ENCODE measurements at regions not wholly inside any gene's neighbourhood (a gene's known extent, or its start where the extent isn't known, plus 50 kb on each side); places are given as distances from the start of the nearest gene placed in this dataset.

GRCh38 chr6:76481101-76481500 lies 408.6 kb upstream of the IMPG1 start:
- Mint-ChIP-seq H3K36me3 (peaks cover 0 to 18% of the 10 kb centered on the region in 2 donors), H3K27ac (no peak overlapping the region), H3K9me3 (peaks cover 12 to 28% of the 10 kb centered on the region in 2 donors)
- ATAC-seq (no peak), DNase-seq (ENCODE audit: low spot score in 2 of 2) (no peak)

GRCh38 chr6:76472858-76473257 lies 400.4 kb upstream of the IMPG1 start:
- ATAC-seq: no peak
- H3K27ac Mint-ChIP-seq: no peak overlapping the region
- peaks cover 11% of the 10 kb centered on the region in 2 donors for H3K9me3 Mint-ChIP-seq

GRCh38 chr6:76466286-76466685 lies 393.8 kb upstream of the IMPG1 start:
- DNase-seq (ENCODE audit: low spot score in 2 of 2): no peak
- ATAC-seq: no peak
- H3K36me3 Mint-ChIP-seq: no peaks in the 10 kb centered on the region

More at GRCh38 chr6:76472858-76473257, 400.4 kb upstream of the IMPG1 start:
- DNase-seq (ENCODE audit: low spot score in 2 of 2): no peak
- peaks cover 0 to 12% of the 10 kb centered on the region in 2 donors for H3K36me3 Mint-ChIP-seq

GRCh38 chr6:76465410-76465809 lies 392.9 kb upstream of the IMPG1 start:
- Mint-ChIP-seq H3K9me3 (peaks cover 12 to 22% of the 10 kb centered on the region in 2 donors), H3K36me3 (no peaks in the 10 kb centered on the region), H3K27ac (no peak overlapping the region)
- ATAC-seq (no peak), DNase-seq (ENCODE audit: low spot score in 2 of 2) (no peak)

More at GRCh38 chr6:76466286-76466685, 393.8 kb upstream of the IMPG1 start:
- Mint-ChIP-seq H3K9me3 (peaks cover 12 to 22% of the 10 kb centered on the region in 2 donors), H3K27ac (no peak overlapping the region)

GRCh38 chr6:76453270-76453669 lies 380.8 kb upstream of the IMPG1 start:
- peaks cover under 1 to 15% of the 10 kb centered on the region in 2 donors for H3K9me3 Mint-ChIP-seq
- ATAC-seq (no peak), DNase-seq (ENCODE audit: low spot score in 2 of 2) (no peak)

GRCh38 chr6:76451926-76452709 lies 379.7 kb upstream of the IMPG1 start:
- no peak overlapping the region for H3K27ac Mint-ChIP-seq
- no peak for ATAC-seq

More at GRCh38 chr6:76453270-76453669, 380.8 kb upstream of the IMPG1 start:
- H3K27ac Mint-ChIP-seq: no peak overlapping the region
- H3K36me3 Mint-ChIP-seq: no peaks in the 10 kb centered on the region

GRCh38 chr6:76448109-76448508 lies 375.6 kb upstream of the IMPG1 start:
- no peaks in the 10 kb centered on the region for H3K36me3 Mint-ChIP-seq
- DNase-seq (ENCODE audit: low spot score in 2 of 2) (no peak), ATAC-seq (no peak)
- peaks cover 10 to 13% of the 10 kb centered on the region in 2 donors for H3K9me3 Mint-ChIP-seq
- no peak overlapping the region for H3K27ac Mint-ChIP-seq

More at GRCh38 chr6:76451926-76452709, 379.7 kb upstream of the IMPG1 start:
- no peaks in the 10 kb centered on the region for H3K36me3 Mint-ChIP-seq
- no peak for DNase-seq (ENCODE audit: low spot score in 2 of 2)
- peaks cover 6 to 15% of the 10 kb centered on the region in 2 donors for H3K9me3 Mint-ChIP-seq

GRCh38 chr6:76441875-76442274 lies 369.4 kb upstream of the IMPG1 start:
- ATAC-seq (no peak), DNase-seq (ENCODE audit: low spot score in 2 of 2) (no peak)
- Mint-ChIP-seq H3K27ac (no peak overlapping the region), H3K36me3 (no peaks in the 10 kb centered on the region), H3K9me3 (peaks cover 0 to 12% of the 10 kb centered on the region in 2 donors)

GRCh38 chr6:76439811-76440210 lies 367.3 kb upstream of the IMPG1 start:
- Mint-ChIP-seq H3K9me3 (peaks cover 4 to 9% of the 10 kb centered on the region in 2 donors), H3K27ac (no peak overlapping the region), H3K36me3 (no peaks in the 10 kb centered on the region)
- DNase-seq (ENCODE audit: low spot score in 2 of 2): no peak
- ATAC-seq: no peak

- no peak overlapping the region for H3K27ac Mint-ChIP-seq
- DNase-seq (ENCODE audit: low spot score in 2 of 2) (no peak), ATAC-seq (no peak)
- H3K36me3 Mint-ChIP-seq: no peaks in the 10 kb centered on the region
- peaks cover 10 to 19% of the 10 kb centered on the region in 2 donors for H3K9me3 Mint-ChIP-seq
Measured at GRCh38 chr6:76438768-76439167, 366.3 kb upstream of the IMPG1 start.

GRCh38 chr6:76435174-76435573 lies 362.7 kb upstream of the IMPG1 start:
- Mint-ChIP-seq H3K9me3 (peaks cover 27% of the 10 kb centered on the region in 2 donors), H3K27ac (no peak overlapping the region), H3K36me3 (no peaks in the 10 kb centered on the region)
- DNase-seq (ENCODE audit: low spot score in 2 of 2) (no peak), ATAC-seq (no peak)

- no peaks in the 10 kb centered on the region for H3K36me3 Mint-ChIP-seq
- no peak overlapping the region for H3K27ac Mint-ChIP-seq
- DNase-seq (ENCODE audit: low spot score in 2 of 2): no peak
- peaks cover 1 to 10% of the 10 kb centered on the region in 2 donors for H3K9me3 Mint-ChIP-seq
- ATAC-seq: no peak
Measured at GRCh38 chr6:76422511-76423213, 350.2 kb upstream of the IMPG1 start.

- ATAC-seq: no peak
- DNase-seq (ENCODE audit: low spot score in 2 of 2): no peak
- Mint-ChIP-seq H3K27ac (no peak overlapping the region), H3K36me3 (no peaks in the 10 kb centered on the region), H3K9me3 (peaks cover 0 to 6% of the 10 kb centered on the region in 2 donors)
Measured at GRCh38 chr6:76420094-76420493, 347.6 kb upstream of the IMPG1 start.

- no peaks in the 10 kb centered on the region for H3K36me3 Mint-ChIP-seq
- H3K9me3 Mint-ChIP-seq: peaks cover 0 to under 1% of the 10 kb centered on the region in 2 donors
- ATAC-seq (no peak), DNase-seq (ENCODE audit: low spot score in 2 of 2) (no peak)
- H3K27ac Mint-ChIP-seq: no peak overlapping the region
Measured at GRCh38 chr6:76418560-76419223, 346.2 kb upstream of the IMPG1 start.

GRCh38 chr6:76416821-76417605 lies 344.6 kb upstream of the IMPG1 start:
- DNase-seq (ENCODE audit: low spot score in 2 of 2) (no peak), ATAC-seq (no peak)
- Mint-ChIP-seq H3K9me3 (no peaks in the 10 kb centered on the region), H3K36me3 (no peaks in the 10 kb centered on the region), H3K27ac (no peak overlapping the region)

- Mint-ChIP-seq H3K9me3 (peaks cover 3 to 11% of the 10 kb centered on the region in 2 donors), H3K36me3 (no peaks in the 10 kb centered on the region), H3K27ac (no peak overlapping the region)
- DNase-seq (ENCODE audit: low spot score in 2 of 2) (no peak), ATAC-seq (no peak)
Measured at GRCh38 chr6:76403064-76403463, 330.6 kb upstream of the IMPG1 start.
